IMR-90 (cell line): ENCODE measurements at regions not wholly inside any gene's neighbourhood (a gene's known extent, or its start where the extent isn't known, plus 50 kb on each side); places are given as distances from the start of the nearest gene placed in this dataset.

ENCODE experiments used
- ATAC-seq: fragments of 200-7000 bp; cut with Tn5 transposase; 2 replicates; pipeline ENCODE4 v1.9.1; 2020; ENCODE audit warnings: low read depth, mild to moderate bottlenecking, moderate library complexity
- BruUV-seq: library from RNA; stranded (reverse); fragments of 400-500 nt; replicated peaks from 2 replicates; lab custom pipeline; 2021; lab: Mats Ljungman, UMichigan
- CTCF ChIA-PET: fragments of 300-600 bp; formaldehyde crosslinking; extraction: SDS; loops from one replicate; lab custom pipeline; 2021; ENCODE audit warnings: antibody characterized with exemption; lab: Yijun Ruan, JAX
- POLR2A ChIA-PET: fragments of 300-600 bp; sonication (Branson Sonifier 250); formaldehyde crosslinking; loops from one replicate; lab custom pipeline; 2022; ENCODE audit warnings: antibody characterized with exemption; ENCODE audit not compliant: unreplicated experiment; lab: Charles Lee
- DNase-seq: peaks from one replicate; pipeline ENCODE4 v3.0.0; 2013
- H2AFZ ChIP-seq: replicated peaks from 2 replicates; pipeline ENCODE3; 2013; ENCODE audit warnings: low read length, mild to moderate bottlenecking; ENCODE audit not compliant: poor library complexity
- H2AK5ac ChIP-seq: 2 replicates; pipeline ENCODE4 v1.6.1; 2013; ENCODE audit warnings: low read depth, low read length, inconsistent platforms
- H2AK9ac ChIP-seq: replicated peaks from 2 replicates; pipeline ENCODE3; 2013; ENCODE audit warnings: mild to moderate bottlenecking, low read depth, low read length, moderate library complexity; ENCODE audit not compliant: poor library complexity
- H2BK120ac ChIP-seq: 2 replicates; pipeline ENCODE4 v1.6.1; 2013; ENCODE audit warnings: low read depth, low read length, inconsistent platforms
- H2BK15ac ChIP-seq: 3 replicates; pipeline ENCODE4 v1.6.1; 2013; ENCODE audit warnings: low read depth, low read length, inconsistent platforms
- H2BK20ac ChIP-seq: 2 replicates; pipeline ENCODE4 v1.6.1; 2013; ENCODE audit warnings: low read depth, mild to moderate bottlenecking, inconsistent platforms, low read length, moderate library complexity
- H2BK5ac ChIP-seq: 2 replicates; pipeline ENCODE4 v1.6.1; 2013; ENCODE audit warnings: mild to moderate bottlenecking, low read depth, low read length, inconsistent platforms; ENCODE audit not compliant: poor library complexity, severe bottlenecking
- H3K14ac ChIP-seq: replicated peaks from 2 replicates; pipeline ENCODE4 v1.6.1; 2013; ENCODE audit warnings: low read depth, low read length, inconsistent platforms
- H3K18ac ChIP-seq: 2 replicates; pipeline ENCODE4 v1.6.1; 2013; ENCODE audit warnings: low read depth, low read length, control low read depth
- H3K23ac ChIP-seq: 2 replicates; pipeline ENCODE4 v1.6.1; 2013; ENCODE audit warnings: low read depth, low read length, inconsistent platforms
- H3K27ac ChIP-seq: 2 replicates; pipeline ENCODE4 v1.5.1; 2013; ENCODE audit warnings: mild to moderate bottlenecking, control low read depth, low read length; ENCODE audit not compliant: insufficient read depth
- H3K27me3 ChIP-seq: 2 replicates; pipeline ENCODE4 v1.6.1; 2013; ENCODE audit warnings: low read length; ENCODE audit not compliant: control insufficient read depth, insufficient read depth
- H3K36me3 ChIP-seq: 2 replicates; pipeline ENCODE4 v1.6.1; 2013; ENCODE audit warnings: low read length, mixed read lengths; ENCODE audit not compliant: control insufficient read depth, insufficient read depth
- H3K4ac ChIP-seq: 2 replicates; pipeline ENCODE4 v1.6.1; 2013; ENCODE audit warnings: low read depth, low read length, inconsistent platforms
- H3K4me1 ChIP-seq: 2 replicates; pipeline ENCODE4 v1.6.1; 2013; ENCODE audit warnings: low read length, mixed read lengths; ENCODE audit not compliant: control insufficient read depth, insufficient read depth
- H3K4me2 ChIP-seq: 2 replicates; pipeline ENCODE4 v1.6.1; 2013; ENCODE audit warnings: low read depth, mild to moderate bottlenecking, control low read depth, low read length, moderate library complexity
- H3K4me3 ChIP-seq: 2 replicates; pipeline ENCODE4 v1.5.1; 2013; ENCODE audit warnings: low read depth, mild to moderate bottlenecking, control low read depth, low read length, moderate library complexity; ENCODE audit not compliant: insufficient read depth
- H3K56ac ChIP-seq: 2 replicates; pipeline ENCODE4 v1.6.1; 2013; ENCODE audit warnings: low read length, inconsistent platforms; ENCODE audit not compliant: insufficient read depth; ENCODE audit errors: extremely low read depth
- H3K79me1 ChIP-seq, 2 experiments: 2 replicates each; pipeline ENCODE4 v1.6.1; 2013; ENCODE audit warnings: low read length in 2 of 2, inconsistent platforms in 1 of 2, low read depth in 1 of 2
- H3K9ac ChIP-seq: 2 replicates; pipeline ENCODE4 v1.6.1; 2013; ENCODE audit warnings: low read depth, low read length, control low read depth
- H3K9me1 ChIP-seq: 2 replicates; pipeline ENCODE4 v1.6.1; 2013; ENCODE audit warnings: low read length, inconsistent platforms; ENCODE audit not compliant: insufficient read depth
- H3K9me3 ChIP-seq: 2 replicates; pipeline ENCODE4 v1.6.1; 2013; ENCODE audit warnings: low read length; ENCODE audit not compliant: control insufficient read depth, insufficient read depth
- H4K20me1 ChIP-seq: 2 replicates; pipeline ENCODE4 v1.6.1; 2013; ENCODE audit warnings: low read length, inconsistent platforms; ENCODE audit not compliant: insufficient read depth
- H4K5ac ChIP-seq: 2 replicates; pipeline ENCODE4 v1.6.1; 2013; ENCODE audit warnings: mild to moderate bottlenecking, low read depth, low read length, control low read depth
- H4K8ac ChIP-seq, 2 experiments: 2 replicates each; pipeline ENCODE4 v1.6.1; 2013; ENCODE audit warnings: low read depth in 2 of 2, low read length in 2 of 2, control low read depth in 1 of 2, inconsistent platforms in 1 of 2
- H4K91ac ChIP-seq: 2 replicates; pipeline ENCODE4 v1.6.1; 2013; ENCODE audit warnings: low read depth, low read length, inconsistent platforms; ENCODE audit not compliant: insufficient read depth
- BHLHE40 ChIP-seq: fragments of 150-350 bp; IDR thresholded peaks from 2 replicates; pipeline ENCODE4 v1.6.1; 2016; ENCODE audit warnings: mild to moderate bottlenecking, low read depth, low read length
- CEBPB ChIP-seq: IDR thresholded peaks from 2 replicates; pipeline ENCODE4 v1.6.1; 2012; ENCODE audit warnings: low read depth, low read length, improper control_type of control experiment
- CHD1 ChIP-seq: IDR thresholded peaks from 2 replicates; pipeline ENCODE4 v1.6.1; 2012; ENCODE audit warnings: low read depth, low read length, improper control_type of control experiment
- FOS ChIP-seq: fragments of 150-350 bp; IDR thresholded peaks from 2 replicates; pipeline ENCODE4 v1.6.1; 2016; ENCODE audit warnings: low read depth, low read length
- MAFK ChIP-seq: IDR thresholded peaks from 2 replicates; pipeline ENCODE4 v1.6.1; 2012; ENCODE audit warnings: low read depth, low read length, improper control_type of control experiment
- MAZ ChIP-seq: IDR thresholded peaks from 2 replicates; pipeline ENCODE4 v1.6.1; 2012; ENCODE audit warnings: low read depth, mild to moderate bottlenecking, low read length, improper control_type of control experiment, moderate library complexity, borderline replicate concordance
- MXI1 ChIP-seq: IDR thresholded peaks from 2 replicates; pipeline ENCODE4 v1.6.1; 2012; ENCODE audit warnings: low read depth, mild to moderate bottlenecking, low read length, moderate library complexity, borderline replicate concordance
- NFE2L2 ChIP-seq: fragments of 150-350 bp; IDR thresholded peaks from 2 replicates; pipeline ENCODE4 v1.6.1; 2016; ENCODE audit warnings: low read depth, mild to moderate bottlenecking, low read length
- POLR2A ChIP-seq: IDR thresholded peaks from 2 replicates; pipeline ENCODE4 v1.6.1; 2012; ENCODE audit warnings: mild to moderate bottlenecking, low read depth, low read length
- RAD21 ChIP-seq: IDR thresholded peaks from 2 replicates; pipeline ENCODE4 v1.6.1; 2012; ENCODE audit warnings: low read length, improper control_type of control experiment
- RCOR1 ChIP-seq: IDR thresholded peaks from 2 replicates; pipeline ENCODE4 v1.6.1; 2012; ENCODE audit warnings: mild to moderate bottlenecking, low read length, improper control_type of control experiment; ENCODE audit not compliant: insufficient replicate concordance
- RFX5 ChIP-seq: IDR thresholded peaks from 2 replicates; pipeline ENCODE4 v1.8.0; 2012; ENCODE audit warnings: low read depth, mild to moderate bottlenecking, low read length, moderate library complexity
- SMC3 ChIP-seq: fragments of 150-350 bp; IDR thresholded peaks from 2 replicates; pipeline ENCODE4 v1.6.1; 2016; ENCODE audit warnings: low read depth, mild to moderate bottlenecking, antibody characterized with exemption, low read length, moderate library complexity
- whole genome bisulfite sequencing, 2 experiments: methylation state at CpG; one replicate each; pipeline versions ENCODE4 v1.1.5 to v1.1.7; 2013; ENCODE audit warnings: missing lambda C conversion rate in 2 of 2; ENCODE audit not compliant: insufficient read length in 1 of 2; ENCODE audit errors: extremely low coverage in 2 of 2; 5-methylcytosine and 5-hydroxymethylcytosine counted together
- dilution Hi-C: fragments of 300-500 bp; cut with HindIII; formaldehyde crosslinking; loops from one replicate; pipeline ENCODE4 v1.14.3; 2018; ENCODE audit warnings: low sequenced_read_pairs; ENCODE audit not compliant: unreplicated experiment
- in situ Hi-C: fragments of 300-500 bp; cut with MboI; formaldehyde crosslinking; loops from 3 replicates; pipeline ENCODE4 v1.14.3; 2019; ENCODE audit warnings: low sequenced_read_pairs, inconsistent platforms, mixed read lengths
- intact Hi-C: fragments of 100-400 bp; cut with micrococcal nuclease; formaldehyde crosslinking; loops from 2 replicates; pipeline ENCODE4 v1.10.0; 2022
- TF ChIP-seq, protein P1 (sequence below): conservative IDR thresholded peaks from 2 replicates; pipeline ENCODE4 v1.5.1; 2012; ENCODE audit warnings: mild to moderate bottlenecking, low read depth, low read length, improper control_type of control experiment
- TF ChIP-seq, protein P2 (sequence below): fragments of 150-350 bp; IDR thresholded peaks from 2 replicates; pipeline ENCODE4 v1.6.1; 2017; ENCODE audit warnings: mild to moderate bottlenecking, antibody characterized with exemption, low read length, low read depth
- TF ChIP-seq, protein P3 (sequence below): fragments of 150-350 bp; IDR thresholded peaks from 2 replicates; pipeline ENCODE4 v1.6.1; 2016; ENCODE audit warnings: low read depth, mild to moderate bottlenecking, low read length, moderate library complexity, borderline replicate concordance

DNA sequence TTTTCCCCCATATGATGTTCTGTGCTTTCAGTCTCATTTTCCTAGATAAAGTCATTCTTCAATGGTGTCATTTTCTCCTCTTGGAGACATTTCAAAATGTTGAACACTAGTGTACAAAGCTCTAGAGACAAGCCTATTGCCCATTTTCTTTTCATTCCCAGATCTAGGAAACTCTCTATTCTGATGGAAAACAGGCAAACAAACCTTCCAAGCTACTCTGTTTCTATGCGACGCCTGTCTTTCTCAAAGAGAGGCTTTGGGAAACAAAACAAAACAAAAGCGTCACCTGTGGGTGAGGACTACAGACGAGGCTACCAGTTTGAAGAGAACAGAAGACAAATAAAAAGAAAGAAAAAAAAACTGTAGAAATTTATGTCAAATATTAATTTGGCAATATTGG is 311.0 kb downstream of the CBLN2 start:
- Histone ChIP-seq H2BK20ac (no peak overlapping the region), H3K9me3 (peaks cover 7% of the 10 kb centered on the region; the same call in 1 of the 2 replicates), H2AFZ (no peak overlapping the region), H3K14ac (no peak overlapping the region), H2BK5ac (no peak overlapping the region), H2AK9ac (no peak overlapping the region), H3K56ac (no peak overlapping the region), H3K79me1 (no peaks in the 10 kb centered on the region), H3K27ac (no peak overlapping the region), H3K4ac (no peak overlapping the region), H2AK5ac (no peak overlapping the region), H4K91ac (no peak overlapping the region), H3K27me3 (no peaks in the 10 kb centered on the region), H2BK120ac (no peak overlapping the region), H3K18ac (no peak overlapping the region), H4K5ac (no peak overlapping the region), H3K4me3 (no peak overlapping the region), H2BK15ac (no peak overlapping the region), H3K9me1 (no peaks in the 10 kb centered on the region), H3K23ac (no peak overlapping the region), H3K9ac (no peak overlapping the region), H3K36me3 (no peaks in the 10 kb centered on the region), H3K4me2 (no peak overlapping the region), H4K8ac (no peak overlapping the region), H4K20me1 (no peaks in the 10 kb centered on the region), H3K4me1 (no peaks in the 10 kb centered on the region)
- TF ChIP-seq RCOR1 (no peak), FOS (no peak), POLR2A (no peak), CHD1 (no peak), NFE2L2 (no peak), RAD21 (no peak), SMC3 (no peak), CEBPB (no peak), MAZ (no peak), MAFK (no peak), BHLHE40 (no peak), RFX5 (no peak), MXI1 (no peak)
- TF ChIP-seq, protein P1, sequence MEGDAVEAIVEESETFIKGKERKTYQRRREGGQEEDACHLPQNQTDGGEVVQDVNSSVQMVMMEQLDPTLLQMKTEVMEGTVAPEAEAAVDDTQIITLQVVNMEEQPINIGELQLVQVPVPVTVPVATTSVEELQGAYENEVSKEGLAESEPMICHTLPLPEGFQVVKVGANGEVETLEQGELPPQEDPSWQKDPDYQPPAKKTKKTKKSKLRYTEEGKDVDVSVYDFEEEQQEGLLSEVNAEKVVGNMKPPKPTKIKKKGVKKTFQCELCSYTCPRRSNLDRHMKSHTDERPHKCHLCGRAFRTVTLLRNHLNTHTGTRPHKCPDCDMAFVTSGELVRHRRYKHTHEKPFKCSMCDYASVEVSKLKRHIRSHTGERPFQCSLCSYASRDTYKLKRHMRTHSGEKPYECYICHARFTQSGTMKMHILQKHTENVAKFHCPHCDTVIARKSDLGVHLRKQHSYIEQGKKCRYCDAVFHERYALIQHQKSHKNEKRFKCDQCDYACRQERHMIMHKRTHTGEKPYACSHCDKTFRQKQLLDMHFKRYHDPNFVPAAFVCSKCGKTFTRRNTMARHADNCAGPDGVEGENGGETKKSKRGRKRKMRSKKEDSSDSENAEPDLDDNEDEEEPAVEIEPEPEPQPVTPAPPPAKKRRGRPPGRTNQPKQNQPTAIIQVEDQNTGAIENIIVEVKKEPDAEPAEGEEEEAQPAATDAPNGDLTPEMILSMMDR: no peak
- TF ChIP-seq, protein P2, sequence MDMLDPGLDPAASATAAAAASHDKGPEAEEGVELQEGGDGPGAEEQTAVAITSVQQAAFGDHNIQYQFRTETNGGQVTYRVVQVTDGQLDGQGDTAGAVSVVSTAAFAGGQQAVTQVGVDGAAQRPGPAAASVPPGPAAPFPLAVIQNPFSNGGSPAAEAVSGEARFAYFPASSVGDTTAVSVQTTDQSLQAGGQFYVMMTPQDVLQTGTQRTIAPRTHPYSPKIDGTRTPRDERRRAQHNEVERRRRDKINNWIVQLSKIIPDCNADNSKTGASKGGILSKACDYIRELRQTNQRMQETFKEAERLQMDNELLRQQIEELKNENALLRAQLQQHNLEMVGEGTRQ: no peak
- TF ChIP-seq, protein P3, sequence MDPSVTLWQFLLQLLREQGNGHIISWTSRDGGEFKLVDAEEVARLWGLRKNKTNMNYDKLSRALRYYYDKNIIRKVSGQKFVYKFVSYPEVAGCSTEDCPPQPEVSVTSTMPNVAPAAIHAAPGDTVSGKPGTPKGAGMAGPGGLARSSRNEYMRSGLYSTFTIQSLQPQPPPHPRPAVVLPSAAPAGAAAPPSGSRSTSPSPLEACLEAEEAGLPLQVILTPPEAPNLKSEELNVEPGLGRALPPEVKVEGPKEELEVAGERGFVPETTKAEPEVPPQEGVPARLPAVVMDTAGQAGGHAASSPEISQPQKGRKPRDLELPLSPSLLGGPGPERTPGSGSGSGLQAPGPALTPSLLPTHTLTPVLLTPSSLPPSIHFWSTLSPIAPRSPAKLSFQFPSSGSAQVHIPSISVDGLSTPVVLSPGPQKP: no peak
- no peak for ATAC-seq
- intact Hi-C loops (no loop called here), in situ Hi-C loops (no loop called here), dilution Hi-C loops (no loop called here)
- ChIA-PET POLR2A (no interaction called here), CTCF (interaction anchor here (0.6 to 0.7 kb wide), 2 partner anchors 78 to 348 kb away, joined by 4 to 6 read pairs; no protein-coding TSS in a partner anchor)
- WGBS, 2 experiments: 33% methylated on average over 2 of the region's 4 CpGs; no CpG with 5 or more reads in 1 of the 2 experiments
- BruUV-seq: no TSS peak
- no peak for DNase-seq
